ENCODE measurements at regions not wholly inside any gene's neighbourhood (a gene's known extent, or its start where the extent isn't known, plus 50 kb on each side); places are given as distances from the start of the nearest gene placed in this dataset.

GRCh38 chr11:35082321-35083180 is 56.4 kb upstream of the CD44 start:
- TF ChIP-seq CTCF (IDR thresholded peaks at IDR 0.05) (no peak), POLR2A (IDR thresholded peaks at IDR 0.05) (no peak)
